RCC 7860 (cell line): ENCODE measurements at regions not wholly inside any gene's neighbourhood (a gene's known extent, or its start where the extent isn't known, plus 50 kb on each side); places are given as distances from the start of the nearest gene placed in this dataset.
"Not testable (repeated sequence)": the region's sequence is repeated elsewhere in the genome, so short reads cannot be mapped to it uniquely, and the experiment has no call there.

Experiments used
- DNase-seq: peaks from one replicate; pipeline ENCODE4 v3.0.0-alpha.2; 2015; ENCODE audit warnings: low spot score
- FAIRE-seq: peaks from 2 replicates; lab custom pipeline; 2012; peaks lifted over from hg19 to GRCh38; lab: Jason Lieb, UNC

- DNase-seq = no peak
- FAIRE-seq = no peak
Observed at GRCh38 chr11:79536155-79536917, 95.5 kb upstream of the TENM4 start.

- DNase-seq (no peak), FAIRE-seq (no peak)
Observed at GRCh38 chr11:79535606-79536005, 94.8 kb upstream of the TENM4 start.

GRCh38 chr11:79525257-79525656 is 84.4 kb upstream of the TENM4 start:
- no peak for FAIRE-seq
- DNase-seq = no peak

GRCh38 chr11:79522626-79523025 is 81.8 kb upstream of the TENM4 start:
- FAIRE-seq (no peak), DNase-seq (no peak)

GRCh38 chr11:79520086-79520485 is 79.3 kb upstream of the TENM4 start:
- DNase-seq (no peak), FAIRE-seq (no peak)

GRCh38 chr11:79515781-79516180 is 75.0 kb upstream of the TENM4 start:
- FAIRE-seq (no peak), DNase-seq (no peak)

- FAIRE-seq (no peak), DNase-seq (no peak)
Observed at GRCh38 chr11:79514695-79515094, 73.9 kb upstream of the TENM4 start.

- FAIRE-seq = no peak
- DNase-seq = no peak
Observed at GRCh38 chr11:79514290-79514689, 73.5 kb upstream of the TENM4 start.

- DNase-seq = no peak
- no peak for FAIRE-seq
Observed at GRCh38 chr11:79512706-79513469, 72.1 kb upstream of the TENM4 start.

GRCh38 chr11:79510960-79511359 is 70.1 kb upstream of the TENM4 start:
- no peak for FAIRE-seq

GRCh38 chr11:79508461-79508860 is 67.6 kb upstream of the TENM4 start:
- FAIRE-seq (no peak), DNase-seq (no peak)

More at GRCh38 chr11:79510960-79511359, 70.1 kb upstream of the TENM4 start:
- no peak for DNase-seq

- no peak for FAIRE-seq
- DNase-seq = no peak
Observed at GRCh38 chr11:79507706-79508105, 66.9 kb upstream of the TENM4 start.

GRCh38 chr11:79506734-79507344 is 66.0 kb upstream of the TENM4 start:
- FAIRE-seq (no peak), DNase-seq (no peak)

- no peak for FAIRE-seq
- DNase-seq = no peak
Observed at GRCh38 chr11:79506124-79506523, 65.3 kb upstream of the TENM4 start.

GRCh38 chr11:79503028-79503427 is 62.2 kb upstream of the TENM4 start:
- DNase-seq (no peak), FAIRE-seq (no peak)

- DNase-seq = no peak
- no peak for FAIRE-seq
Observed at GRCh38 chr11:79501707-79502106, 60.9 kb upstream of the TENM4 start.

- not testable (repeated sequence) for FAIRE-seq, DNase-seq
Observed at GRCh38 chr11:79499929-79500328, 59.1 kb upstream of the TENM4 start.

GRCh38 chr11:79498667-79499066 is 57.8 kb upstream of the TENM4 start:
- FAIRE-seq (no peak), DNase-seq (no peak)

GRCh38 chr11:79493555-79494171 is 52.8 kb upstream of the TENM4 start:
- peak; percentile 43 for DNase-seq
- no peak for FAIRE-seq

- no peak for DNase-seq
- no peak for FAIRE-seq
Observed at GRCh38 chr11:79492008-79492407, 51.2 kb upstream of the TENM4 start.
